ENCODE measurements at regions not wholly inside any gene's neighbourhood (a gene's known extent, or its start where the extent isn't known, plus 50 kb on each side); places are given as distances from the start of the nearest gene placed in this dataset.

GRCh38 chrX:10851809-10852208 lies 231.4 kb upstream of the MID1 start:
- TF ChIP-seq CEBPB (IDR thresholded peaks at IDR 0.05; ENCODE audit: borderline replicate concordance in 1 of 2, low read depth in 2 of 2, low read length in 2 of 2) (no peak), PBX3 (IDR thresholded peaks at IDR 0.05; ENCODE audit: insufficient replicate concordance, low read depth, low read length) (no peak), CTCF (IDR thresholded peaks at IDR 0.05 in 2 of 3, conservative IDR thresholded peaks at IDR 0.05 in 1 of 3; ENCODE audit: control insufficient read depth in 2 of 3, extremely low read depth in 1 of 3, insufficient read depth in 1 of 3, low read depth in 3 of 3, low read length in 3 of 3) (no peak)
